IPS DF 4.7 (cell line): ENCODE measurements at regions not wholly inside any gene's neighbourhood (a gene's known extent, or its start where the extent isn't known, plus 50 kb on each side); places are given as distances from the start of the nearest gene placed in this dataset.
"Not testable (repeated sequence)": the region's sequence is repeated elsewhere in the genome, so short reads cannot be mapped to it uniquely, and the experiment has no call there.

Source experiments
- DNase-seq: peaks from one replicate; pipeline ENCODE4 v3.0.0-alpha.2; 2013; ENCODE audit warnings: low spot score; ENCODE audit errors: extremely low read depth

GRCh38 chr2:128505575-128506526 is 187.2 kb upstream of the HS6ST1 start:
- no peak for DNase-seq

- no peak for DNase-seq
These were observed 187.9 kb upstream of the HS6ST1 start for GRCh38 chr2:128506534-128506933.

GRCh38 chr2:128510701-128511397 is 192.2 kb upstream of the HS6ST1 start:
- no peak for DNase-seq

GRCh38 chr2:128511731-128512378 is 193.2 kb upstream of the HS6ST1 start:
- no peak for DNase-seq

- DNase-seq: no peak
These were observed 193.9 kb upstream of the HS6ST1 start for GRCh38 chr2:128512379-128513115.

- DNase-seq: no peak
These were observed 194.7 kb upstream of the HS6ST1 start for GRCh38 chr2:128513116-128513960.

- DNase-seq: no peak
These were observed 195.3 kb upstream of the HS6ST1 start for GRCh38 chr2:128513961-128514283.

- no peak for DNase-seq
These were observed 195.9 kb upstream of the HS6ST1 start for GRCh38 chr2:128514555-128514955.

- DNase-seq: no peak
These were observed 198.3 kb upstream of the HS6ST1 start for GRCh38 chr2:128516938-128517337.

- DNase-seq: not testable (repeated sequence)
These were observed 200.4 kb upstream of the HS6ST1 start for GRCh38 chr2:128519028-128519427.

GRCh38 chr2:128519517-128520215 is 201.0 kb upstream of the HS6ST1 start:
- no peak for DNase-seq

GRCh38 chr2:128520340-128520739 is 201.7 kb upstream of the HS6ST1 start:
- no peak for DNase-seq

- no peak for DNase-seq
These were observed 202.1 kb upstream of the HS6ST1 start for GRCh38 chr2:128520791-128521190.

GRCh38 chr2:128521482-128521881 is 202.8 kb upstream of the HS6ST1 start:
- no peak for DNase-seq

- DNase-seq: no peak
These were observed 204.2 kb upstream of the HS6ST1 start for GRCh38 chr2:128522829-128523228.

- DNase-seq: no peak
These were observed 204.8 kb upstream of the HS6ST1 start for GRCh38 chr2:128523457-128523856.

GRCh38 chr2:128524183-128524582 is 205.5 kb upstream of the HS6ST1 start:
- no peak for DNase-seq

- DNase-seq: no peak
These were observed 207.0 kb upstream of the HS6ST1 start for GRCh38 chr2:128525653-128526052.

- no peak for DNase-seq
These were observed 207.8 kb upstream of the HS6ST1 start for GRCh38 chr2:128526455-128526976.

GRCh38 chr2:128528133-128528532 is 209.5 kb upstream of the HS6ST1 start:
- no peak for DNase-seq
